RWPE1 (cell line): ENCODE measurements at regions not wholly inside any gene's neighbourhood (a gene's known extent, or its start where the extent isn't known, plus 50 kb on each side); places are given as distances from the start of the nearest gene placed in this dataset.

Source experiments
- CTCF ChIA-PET: fragments of 350-600 bp; sonication (Branson Sonifier 250); formaldehyde crosslinking; extraction: SDS; loops from one replicate; lab custom pipeline; 2021; lab: Yijun Ruan, JAX
- POLR2A ChIA-PET: fragments of 400-600 bp; formaldehyde crosslinking; extraction: SDS; loops from one replicate; lab custom pipeline; 2020; ENCODE audit warnings: antibody characterized with exemption; ENCODE audit not compliant: low non-redundant PET; lab: Yijun Ruan, JAX
- DNase-seq: peaks from one replicate; pipeline ENCODE4 v3.0.0; 2012; ENCODE audit warnings: low spot score
- H3K27ac ChIP-seq: fragments of 450-650 bp; 2 replicates; pipeline ENCODE4 v1.5.1; 2017
- TF ChIP-seq, protein P1 (sequence below): fragments of 450-650 bp; conservative IDR thresholded peaks from 2 replicates; pipeline ENCODE4 v1.5.1; 2017; ENCODE audit warnings: low read depth, mild to moderate bottlenecking

DNA sequence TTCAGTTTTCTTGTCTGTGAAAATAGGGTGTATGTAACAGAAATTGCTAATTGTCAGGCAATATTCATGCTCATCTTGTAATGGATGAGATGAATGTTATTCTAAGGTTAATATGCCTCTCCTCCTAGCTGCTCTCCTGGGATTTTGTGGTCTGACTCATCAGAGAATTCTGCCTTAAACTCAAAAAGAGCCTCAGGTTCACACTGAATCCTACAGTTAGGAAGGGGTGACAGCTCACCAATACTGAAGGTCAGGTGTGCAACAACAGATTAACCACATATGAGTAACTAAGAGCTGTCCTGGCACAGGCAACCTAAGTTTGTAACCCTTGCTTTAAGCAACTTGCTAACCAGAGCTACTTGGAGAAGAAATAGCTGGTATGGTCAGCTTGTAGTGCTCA, 197.7 kb downstream of the SPATA18 start:
- TF ChIP-seq, protein P1, sequence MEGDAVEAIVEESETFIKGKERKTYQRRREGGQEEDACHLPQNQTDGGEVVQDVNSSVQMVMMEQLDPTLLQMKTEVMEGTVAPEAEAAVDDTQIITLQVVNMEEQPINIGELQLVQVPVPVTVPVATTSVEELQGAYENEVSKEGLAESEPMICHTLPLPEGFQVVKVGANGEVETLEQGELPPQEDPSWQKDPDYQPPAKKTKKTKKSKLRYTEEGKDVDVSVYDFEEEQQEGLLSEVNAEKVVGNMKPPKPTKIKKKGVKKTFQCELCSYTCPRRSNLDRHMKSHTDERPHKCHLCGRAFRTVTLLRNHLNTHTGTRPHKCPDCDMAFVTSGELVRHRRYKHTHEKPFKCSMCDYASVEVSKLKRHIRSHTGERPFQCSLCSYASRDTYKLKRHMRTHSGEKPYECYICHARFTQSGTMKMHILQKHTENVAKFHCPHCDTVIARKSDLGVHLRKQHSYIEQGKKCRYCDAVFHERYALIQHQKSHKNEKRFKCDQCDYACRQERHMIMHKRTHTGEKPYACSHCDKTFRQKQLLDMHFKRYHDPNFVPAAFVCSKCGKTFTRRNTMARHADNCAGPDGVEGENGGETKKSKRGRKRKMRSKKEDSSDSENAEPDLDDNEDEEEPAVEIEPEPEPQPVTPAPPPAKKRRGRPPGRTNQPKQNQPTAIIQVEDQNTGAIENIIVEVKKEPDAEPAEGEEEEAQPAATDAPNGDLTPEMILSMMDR, result no peak
- ChIA-PET CTCF (interaction anchor here (0.6 to 0.8 kb wide), 3 partner anchors 25 to 115 kb away, joined by 4 read pairs; no protein-coding TSS in a partner anchor), POLR2A (no interaction called here)
- peak; percentile 55 for DNase-seq
- H3K27ac ChIP-seq, result no peak overlapping the region

DNA sequence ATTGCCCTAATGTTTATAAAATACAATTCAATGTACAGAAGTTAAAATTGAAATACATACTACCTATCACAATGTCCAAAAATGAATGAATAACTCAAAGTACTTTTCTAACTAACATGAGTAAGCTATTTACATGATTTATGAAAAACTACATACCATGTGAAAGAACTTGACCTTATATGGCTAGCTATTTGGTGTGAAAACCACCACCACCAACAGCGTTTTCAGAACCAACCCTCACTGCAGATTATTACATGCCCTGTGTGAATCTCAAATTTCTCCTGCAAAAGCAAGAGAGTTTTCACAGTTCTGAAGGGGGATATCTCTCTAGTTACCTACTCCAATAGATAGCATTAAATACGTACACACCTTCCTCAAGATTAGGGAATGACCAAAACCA, 198.5 kb downstream of the SPATA18 start:
- TF ChIP-seq, protein P1, result no peak
- ChIA-PET CTCF (interaction anchor here (0.5 kb wide), 1 partner anchor 127 kb away, joined by 3 read pairs; no protein-coding TSS in a partner anchor), POLR2A (no interaction called here)
- H3K27ac ChIP-seq, result no peak overlapping the region
- no peak for DNase-seq

DNA sequence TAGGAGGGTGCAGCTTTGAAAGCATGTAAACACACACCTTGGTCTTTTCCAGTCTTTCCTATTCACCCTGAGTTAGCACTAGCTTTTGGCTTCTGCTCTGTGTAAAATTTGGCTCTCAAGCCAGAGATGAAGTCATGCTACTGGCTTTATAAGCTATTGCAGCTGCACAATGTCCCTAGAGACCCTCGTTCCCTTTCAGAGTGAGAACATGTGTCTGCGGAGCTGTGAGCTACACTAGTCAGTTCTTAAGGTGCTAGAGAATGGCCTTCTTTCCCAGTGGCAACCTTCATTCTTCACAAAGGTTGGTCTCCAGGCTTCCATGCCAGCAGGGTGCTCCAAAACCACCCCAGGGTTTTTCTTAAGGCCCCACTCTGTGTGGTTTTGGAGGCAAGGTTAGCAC, 199.1 kb downstream of the SPATA18 start:
- no peak overlapping the region for H3K27ac ChIP-seq
- ChIA-PET CTCF (interaction anchor here (0.5 kb wide), 1 partner anchor 126 kb away, joined by 3 read pairs; no protein-coding TSS in a partner anchor), POLR2A (no interaction called here)
- TF ChIP-seq, protein P1, result no peak
- DNase-seq, result no peak

DNA sequence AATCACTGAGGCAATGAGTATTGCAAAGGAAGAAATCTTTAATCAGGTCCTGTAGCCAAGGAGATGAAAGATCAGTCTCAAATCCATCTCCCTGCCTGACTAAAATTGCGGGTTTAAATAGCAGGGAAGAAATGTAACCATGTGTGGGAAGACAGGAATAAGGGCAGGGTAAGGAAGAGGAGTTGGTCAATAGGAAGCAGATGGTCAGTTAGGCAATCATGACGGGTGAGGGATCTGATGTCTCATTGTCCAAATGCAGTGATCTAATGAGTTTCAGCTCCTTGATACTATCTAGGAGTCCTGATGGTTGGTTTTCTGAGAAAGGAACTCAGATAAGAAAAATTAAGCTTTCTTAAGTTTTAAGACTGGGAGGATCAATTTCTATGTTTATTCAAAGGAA, 200.8 kb downstream of the SPATA18 start:
- DNase-seq, result no peak
- H3K27ac ChIP-seq, result no peak overlapping the region
- TF ChIP-seq, protein P1, result no peak
- POLR2A ChIA-PET, result no interaction called here
- CTCF ChIA-PET, result no interaction called here

DNA sequence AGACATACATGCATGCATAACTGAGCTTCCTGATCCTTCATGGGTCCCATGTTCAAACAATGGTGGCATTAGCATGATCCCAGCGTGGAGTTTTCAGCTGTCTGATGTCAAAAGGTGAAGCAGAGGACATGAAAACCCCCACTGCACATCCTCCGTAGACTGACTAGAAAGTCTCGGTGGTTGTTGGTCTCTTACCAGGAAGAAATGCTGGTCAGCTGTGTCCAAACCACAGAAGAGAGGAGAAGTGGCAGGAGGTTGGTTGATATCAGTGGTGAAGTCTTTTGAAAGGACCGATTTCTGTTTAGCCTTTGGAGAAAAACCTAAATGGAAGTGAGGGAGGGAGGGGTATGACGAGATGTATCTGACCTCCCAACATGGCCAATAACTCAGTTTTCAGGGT, 201.9 kb downstream of the SPATA18 start:
- no peak overlapping the region for H3K27ac ChIP-seq
- DNase-seq, result no peak
- CTCF ChIA-PET, result interaction anchor here (0.7 kb wide), 1 partner anchor 65 kb away, joined by 3 read pairs; no protein-coding TSS in a partner anchor
- POLR2A ChIA-PET, result no interaction called here
- TF ChIP-seq, protein P1, result no peak

DNA sequence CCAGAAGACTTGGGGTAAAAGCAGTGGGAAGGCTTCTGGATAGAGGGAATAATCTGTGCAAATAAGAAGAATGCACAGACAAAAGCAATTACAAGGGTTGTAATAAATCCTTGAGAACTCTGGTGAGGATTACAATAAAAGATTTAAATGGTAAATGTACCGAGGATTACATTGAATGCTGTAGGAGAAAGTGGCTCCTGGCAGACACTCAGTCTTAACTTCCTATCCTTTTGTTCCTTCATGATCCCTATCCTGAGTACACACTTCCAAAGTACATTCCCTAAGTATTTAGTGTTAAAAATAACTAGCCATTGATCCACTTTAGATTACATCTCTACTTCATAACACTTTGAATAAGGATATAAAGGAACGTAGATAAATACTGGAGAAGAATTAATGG, 205.4 kb downstream of the SPATA18 start:
- no peak overlapping the region for H3K27ac ChIP-seq

More for the DNA sequence above, 205.4 kb downstream of the SPATA18 start:
- DNase-seq, result no peak
- POLR2A ChIA-PET, result no interaction called here
- CTCF ChIA-PET, result interaction anchor here (0.6 to 0.7 kb wide), 2 partner anchors 154 to 1680 kb away, joined by 4 to 5 read pairs; no protein-coding TSS in a partner anchor
- TF ChIP-seq, protein P1, result no peak
